IMR-90 (cell line): ENCODE measurements at regions not wholly inside any gene's neighbourhood (a gene's known extent, or its start where the extent isn't known, plus 50 kb on each side); places are given as distances from the start of the nearest gene placed in this dataset.

Experiments
- ATAC-seq: fragments of 200-7000 bp; cut with Tn5 transposase; 2 replicates; pipeline ENCODE4 v1.9.1; 2020; ENCODE audit warnings: low read depth, mild to moderate bottlenecking, moderate library complexity
- BruUV-seq: library from RNA; stranded (reverse); fragments of 400-500 nt; replicated peaks from 2 replicates; lab custom pipeline; 2021; lab: Mats Ljungman, UMichigan
- CTCF ChIA-PET: fragments of 300-600 bp; formaldehyde crosslinking; extraction: SDS; loops from one replicate; lab custom pipeline; 2021; ENCODE audit warnings: antibody characterized with exemption; lab: Yijun Ruan, JAX
- POLR2A ChIA-PET: fragments of 300-600 bp; sonication (Branson Sonifier 250); formaldehyde crosslinking; loops from one replicate; lab custom pipeline; 2022; ENCODE audit warnings: antibody characterized with exemption; ENCODE audit not compliant: unreplicated experiment; lab: Charles Lee
- DNase-seq: peaks from one replicate; pipeline ENCODE4 v3.0.0; 2013
- H2AFZ ChIP-seq: replicated peaks from 2 replicates; pipeline ENCODE3; 2013; ENCODE audit warnings: low read length, mild to moderate bottlenecking; ENCODE audit not compliant: poor library complexity
- H2AK5ac ChIP-seq: 2 replicates; pipeline ENCODE4 v1.6.1; 2013; ENCODE audit warnings: low read depth, low read length, inconsistent platforms
- H2AK9ac ChIP-seq: replicated peaks from 2 replicates; pipeline ENCODE3; 2013; ENCODE audit warnings: mild to moderate bottlenecking, low read depth, low read length, moderate library complexity; ENCODE audit not compliant: poor library complexity
- H2BK120ac ChIP-seq: 2 replicates; pipeline ENCODE4 v1.6.1; 2013; ENCODE audit warnings: low read depth, low read length, inconsistent platforms
- H2BK15ac ChIP-seq: 3 replicates; pipeline ENCODE4 v1.6.1; 2013; ENCODE audit warnings: low read depth, low read length, inconsistent platforms
- H2BK20ac ChIP-seq: 2 replicates; pipeline ENCODE4 v1.6.1; 2013; ENCODE audit warnings: low read depth, mild to moderate bottlenecking, inconsistent platforms, low read length, moderate library complexity
- H2BK5ac ChIP-seq: 2 replicates; pipeline ENCODE4 v1.6.1; 2013; ENCODE audit warnings: mild to moderate bottlenecking, low read depth, low read length, inconsistent platforms; ENCODE audit not compliant: poor library complexity, severe bottlenecking
- H3K14ac ChIP-seq: replicated peaks from 2 replicates; pipeline ENCODE4 v1.6.1; 2013; ENCODE audit warnings: low read depth, low read length, inconsistent platforms
- H3K18ac ChIP-seq: 2 replicates; pipeline ENCODE4 v1.6.1; 2013; ENCODE audit warnings: low read depth, low read length, control low read depth
- H3K23ac ChIP-seq: 2 replicates; pipeline ENCODE4 v1.6.1; 2013; ENCODE audit warnings: low read depth, low read length, inconsistent platforms
- H3K27ac ChIP-seq: 2 replicates; pipeline ENCODE4 v1.5.1; 2013; ENCODE audit warnings: mild to moderate bottlenecking, control low read depth, low read length; ENCODE audit not compliant: insufficient read depth
- H3K27me3 ChIP-seq: 2 replicates; pipeline ENCODE4 v1.6.1; 2013; ENCODE audit warnings: low read length; ENCODE audit not compliant: control insufficient read depth, insufficient read depth
- H3K36me3 ChIP-seq: 2 replicates; pipeline ENCODE4 v1.6.1; 2013; ENCODE audit warnings: low read length, mixed read lengths; ENCODE audit not compliant: control insufficient read depth, insufficient read depth
- H3K4ac ChIP-seq: 2 replicates; pipeline ENCODE4 v1.6.1; 2013; ENCODE audit warnings: low read depth, low read length, inconsistent platforms
- H3K4me1 ChIP-seq: 2 replicates; pipeline ENCODE4 v1.6.1; 2013; ENCODE audit warnings: low read length, mixed read lengths; ENCODE audit not compliant: control insufficient read depth, insufficient read depth
- H3K4me2 ChIP-seq: 2 replicates; pipeline ENCODE4 v1.6.1; 2013; ENCODE audit warnings: low read depth, mild to moderate bottlenecking, control low read depth, low read length, moderate library complexity
- H3K4me3 ChIP-seq: 2 replicates; pipeline ENCODE4 v1.5.1; 2013; ENCODE audit warnings: low read depth, mild to moderate bottlenecking, control low read depth, low read length, moderate library complexity; ENCODE audit not compliant: insufficient read depth
- H3K56ac ChIP-seq: 2 replicates; pipeline ENCODE4 v1.6.1; 2013; ENCODE audit warnings: low read length, inconsistent platforms; ENCODE audit not compliant: insufficient read depth; ENCODE audit errors: extremely low read depth
- H3K79me1 ChIP-seq, 2 experiments: 2 replicates each; pipeline ENCODE4 v1.6.1; 2013; ENCODE audit warnings: low read length in 2 of 2, inconsistent platforms in 1 of 2, low read depth in 1 of 2
- H3K9ac ChIP-seq: 2 replicates; pipeline ENCODE4 v1.6.1; 2013; ENCODE audit warnings: low read depth, low read length, control low read depth
- H3K9me1 ChIP-seq: 2 replicates; pipeline ENCODE4 v1.6.1; 2013; ENCODE audit warnings: low read length, inconsistent platforms; ENCODE audit not compliant: insufficient read depth
- H3K9me3 ChIP-seq: 2 replicates; pipeline ENCODE4 v1.6.1; 2013; ENCODE audit warnings: low read length; ENCODE audit not compliant: control insufficient read depth, insufficient read depth
- H4K20me1 ChIP-seq: 2 replicates; pipeline ENCODE4 v1.6.1; 2013; ENCODE audit warnings: low read length, inconsistent platforms; ENCODE audit not compliant: insufficient read depth
- H4K5ac ChIP-seq: 2 replicates; pipeline ENCODE4 v1.6.1; 2013; ENCODE audit warnings: mild to moderate bottlenecking, low read depth, low read length, control low read depth
- H4K8ac ChIP-seq, 2 experiments: 2 replicates each; pipeline ENCODE4 v1.6.1; 2013; ENCODE audit warnings: low read depth in 2 of 2, low read length in 2 of 2, control low read depth in 1 of 2, inconsistent platforms in 1 of 2
- H4K91ac ChIP-seq: 2 replicates; pipeline ENCODE4 v1.6.1; 2013; ENCODE audit warnings: low read depth, low read length, inconsistent platforms; ENCODE audit not compliant: insufficient read depth
- BHLHE40 ChIP-seq: fragments of 150-350 bp; IDR thresholded peaks from 2 replicates; pipeline ENCODE4 v1.6.1; 2016; ENCODE audit warnings: mild to moderate bottlenecking, low read depth, low read length
- CHD1 ChIP-seq: IDR thresholded peaks from 2 replicates; pipeline ENCODE4 v1.6.1; 2012; ENCODE audit warnings: low read depth, low read length, improper control_type of control experiment
- ELK1 ChIP-seq: fragments of 150-350 bp; IDR thresholded peaks from 2 replicates; pipeline ENCODE4 v1.6.1; 2016; ENCODE audit warnings: low read depth, mild to moderate bottlenecking, low read length, moderate library complexity, borderline replicate concordance
- RFX5 ChIP-seq: IDR thresholded peaks from 2 replicates; pipeline ENCODE4 v1.8.0; 2012; ENCODE audit warnings: low read depth, mild to moderate bottlenecking, low read length, moderate library complexity
- SMC3 ChIP-seq: fragments of 150-350 bp; IDR thresholded peaks from 2 replicates; pipeline ENCODE4 v1.6.1; 2016; ENCODE audit warnings: low read depth, mild to moderate bottlenecking, antibody characterized with exemption, low read length, moderate library complexity
- USF2 ChIP-seq: fragments of 150-350 bp; IDR thresholded peaks from 2 replicates; pipeline ENCODE4 v1.6.1; 2017; ENCODE audit warnings: mild to moderate bottlenecking, antibody characterized with exemption, low read length, low read depth
- WGBS, 2 experiments: methylation state at CpG; one replicate each; pipeline versions ENCODE4 v1.1.5 to v1.1.7; 2013; ENCODE audit warnings: missing lambda C conversion rate in 2 of 2; ENCODE audit not compliant: insufficient read length in 1 of 2; ENCODE audit errors: extremely low coverage in 2 of 2; 5-methylcytosine and 5-hydroxymethylcytosine counted together
- dilution Hi-C: fragments of 300-500 bp; cut with HindIII; formaldehyde crosslinking; loops from one replicate; pipeline ENCODE4 v1.14.3; 2018; ENCODE audit warnings: low sequenced_read_pairs; ENCODE audit not compliant: unreplicated experiment
- in situ Hi-C: fragments of 300-500 bp; cut with MboI; formaldehyde crosslinking; loops from 3 replicates; pipeline ENCODE4 v1.14.3; 2019; ENCODE audit warnings: low sequenced_read_pairs, inconsistent platforms, mixed read lengths
- intact Hi-C: fragments of 100-400 bp; cut with micrococcal nuclease; formaldehyde crosslinking; loops from 2 replicates; pipeline ENCODE4 v1.10.0; 2022

- H3K18ac ChIP-seq: no peak overlapping the region
- no peaks in the 10 kb centered on the region for H4K20me1 ChIP-seq
- no peak overlapping the region for H2BK15ac ChIP-seq
- H2BK5ac ChIP-seq: no peak overlapping the region
- H3K23ac ChIP-seq: no peak overlapping the region
- H3K9me1 ChIP-seq: peaks cover 10% of the 10 kb centered on the region; the same call in 1 of the 2 replicates
- intact Hi-C loops (loop anchor here (5.0 kb wide), 1 partner anchor 105 kb away; no protein-coding TSS in a partner anchor), dilution Hi-C loops (no loop called here), in situ Hi-C loops (no loop called here)
- no peak overlapping the region for H3K4me3 ChIP-seq
- H2BK120ac ChIP-seq: no peak overlapping the region
- no peak for DNase-seq
- H2AFZ ChIP-seq: no peak overlapping the region
- no peak overlapping the region; a peak in 1 of 4 replicates for H4K8ac ChIP-seq
- CTCF ChIA-PET: no interaction called here
- no peak overlapping the region for H3K4me2 ChIP-seq
- H3K4ac ChIP-seq: no peak overlapping the region
- 80% methylated on average over 1 of the region's 2 CpGs; no CpG with 5 or more reads in 1 of the 2 experiments for WGBS, 2 experiments
- H3K9me3 ChIP-seq: no peaks in the 10 kb centered on the region
- TF ChIP-seq ELK1 (no peak), BHLHE40 (no peak), SMC3 (no peak), CHD1 (no peak), RFX5 (no peak), USF2 (no peak)
- H3K27ac ChIP-seq: no peak overlapping the region
- H3K36me3 ChIP-seq: no peaks in the 10 kb centered on the region
- ATAC-seq: no peak
- no peaks in the 10 kb centered on the region for H3K27me3 ChIP-seq
- H3K56ac ChIP-seq: no peak overlapping the region
- POLR2A ChIA-PET: no interaction called here
- H4K5ac ChIP-seq: no peak overlapping the region
- H2AK5ac ChIP-seq: no peak overlapping the region
- H2AK9ac ChIP-seq: no peak overlapping the region
- no TSS peak for BruUV-seq
- H3K14ac ChIP-seq: no peak overlapping the region
- H2BK20ac ChIP-seq: no peak overlapping the region
- peaks cover 8 to 15% of the 10 kb centered on the region in 2 experiments; a peak in 2 of 4 replicates for H3K79me1 ChIP-seq
- H4K91ac ChIP-seq: no peak overlapping the region
- no peak overlapping the region for H3K9ac ChIP-seq
- peaks cover 13% of the 10 kb centered on the region for H3K4me1 ChIP-seq
Observed at GRCh38 chr5:96222129-96222528, 210.9 kb downstream of the PCSK1 start.
